ELF-1 (cell line): ENCODE measurements at regions not wholly inside any gene's neighbourhood (a gene's known extent, or its start where the extent isn't known, plus 50 kb on each side); places are given as distances from the start of the nearest gene placed in this dataset.
"Not testable (repeated sequence)": the region's sequence is repeated elsewhere in the genome, so short reads cannot be mapped to it uniquely, and the experiment has no call there.

Experiments
- DNase-seq: peaks from one replicate; pipeline ENCODE4 v3.0.0-alpha.2; 2016; ENCODE audit warnings: low read depth, low spot score

DNA sequence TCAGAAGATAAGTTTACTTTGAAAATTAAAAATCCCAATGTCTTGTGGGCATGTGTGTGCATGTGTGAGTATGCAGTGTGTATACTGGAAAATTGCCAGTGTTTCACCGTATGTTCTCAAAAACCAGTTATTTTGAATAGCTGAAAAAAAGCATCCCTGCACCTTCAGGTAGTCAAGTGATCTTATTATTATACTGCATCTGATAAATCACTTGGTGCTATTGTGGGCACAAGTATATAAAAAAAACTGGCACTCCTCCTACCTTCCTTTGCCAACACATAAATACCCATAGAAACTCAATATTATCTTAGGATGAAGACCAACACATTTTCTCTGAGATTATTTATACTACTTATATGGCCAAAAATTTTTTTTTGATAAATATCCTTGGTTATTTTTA, 91.5 kb upstream of the MAP9 start:
- no peak for DNase-seq

DNA sequence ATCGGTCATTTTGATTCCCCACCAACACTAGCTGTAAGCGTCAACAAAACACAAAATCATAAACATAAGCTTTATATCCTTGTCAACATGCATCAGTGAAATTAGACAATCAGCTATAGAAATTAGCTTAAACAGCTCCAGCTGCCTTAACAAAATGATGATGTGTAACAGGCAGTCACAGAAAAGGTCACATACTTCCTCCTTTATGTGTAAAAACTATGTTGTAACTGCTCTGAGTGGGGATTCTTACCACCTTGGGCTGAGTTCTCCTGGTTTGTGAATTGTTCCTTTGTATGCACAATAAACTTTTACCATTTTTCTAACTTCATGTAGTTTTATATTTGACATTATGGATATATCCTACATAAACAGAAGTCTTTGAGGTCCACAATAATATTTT, 73.9 kb upstream of the MAP9 start:
- DNase-seq, result no peak

GRCh38 chr4:155445306-155445705, 68.5 kb upstream of the MAP9 start:
- no peak for DNase-seq

DNA sequence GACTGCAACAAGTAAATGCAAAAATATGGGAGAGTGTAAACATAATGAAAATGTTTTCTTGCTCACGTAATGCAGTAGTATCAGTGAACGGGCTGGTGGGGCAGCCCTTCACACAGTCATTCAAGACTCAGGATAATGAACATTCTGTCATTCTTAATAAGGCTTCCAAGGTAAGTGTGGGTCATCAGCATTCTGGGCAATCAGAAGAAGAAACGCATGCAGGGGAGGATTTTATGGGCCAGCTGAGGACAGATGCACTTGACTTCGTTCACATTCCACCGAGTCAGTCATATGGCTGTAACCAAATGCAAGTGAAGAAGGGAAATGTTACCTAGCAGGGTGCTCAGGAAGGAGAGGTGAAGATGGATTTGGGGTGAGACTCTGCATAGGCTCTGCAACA, 68.0 kb upstream of the MAP9 start:
- DNase-seq, result no peak

- DNase-seq, result peak; percentile 67
Measured at GRCh38 chr4:155442267-155443105, 65.7 kb upstream of the MAP9 start.

GRCh38 chr4:155441475-155441874, 64.7 kb upstream of the MAP9 start:
- no peak for DNase-seq

- DNase-seq, result not testable (repeated sequence)
Measured at GRCh38 chr4:155439760-155440159, 63.0 kb upstream of the MAP9 start.

GRCh38 chr4:155434904-155435303, 58.1 kb upstream of the MAP9 start:
- no peak for DNase-seq

DNA sequence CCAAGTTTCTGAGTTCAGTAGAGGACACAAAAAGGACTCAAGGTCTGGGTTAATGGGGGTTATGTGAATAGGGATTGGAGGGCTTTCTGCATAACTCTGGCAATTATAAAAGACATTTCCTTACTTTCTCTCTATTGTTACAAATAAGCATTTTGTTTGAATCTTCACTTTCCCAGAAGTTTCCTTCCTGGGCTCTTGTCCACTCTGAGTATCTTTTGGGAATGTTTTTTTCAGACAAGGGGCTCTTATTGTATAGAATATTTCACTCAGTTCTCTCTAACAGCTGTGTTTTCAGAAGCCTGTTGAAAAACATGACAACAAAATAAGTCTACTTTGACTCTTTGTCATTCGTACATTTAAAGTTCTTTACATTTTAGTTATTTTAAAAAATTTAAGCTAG, 57.6 kb upstream of the MAP9 start:
- DNase-seq, result no peak

DNA sequence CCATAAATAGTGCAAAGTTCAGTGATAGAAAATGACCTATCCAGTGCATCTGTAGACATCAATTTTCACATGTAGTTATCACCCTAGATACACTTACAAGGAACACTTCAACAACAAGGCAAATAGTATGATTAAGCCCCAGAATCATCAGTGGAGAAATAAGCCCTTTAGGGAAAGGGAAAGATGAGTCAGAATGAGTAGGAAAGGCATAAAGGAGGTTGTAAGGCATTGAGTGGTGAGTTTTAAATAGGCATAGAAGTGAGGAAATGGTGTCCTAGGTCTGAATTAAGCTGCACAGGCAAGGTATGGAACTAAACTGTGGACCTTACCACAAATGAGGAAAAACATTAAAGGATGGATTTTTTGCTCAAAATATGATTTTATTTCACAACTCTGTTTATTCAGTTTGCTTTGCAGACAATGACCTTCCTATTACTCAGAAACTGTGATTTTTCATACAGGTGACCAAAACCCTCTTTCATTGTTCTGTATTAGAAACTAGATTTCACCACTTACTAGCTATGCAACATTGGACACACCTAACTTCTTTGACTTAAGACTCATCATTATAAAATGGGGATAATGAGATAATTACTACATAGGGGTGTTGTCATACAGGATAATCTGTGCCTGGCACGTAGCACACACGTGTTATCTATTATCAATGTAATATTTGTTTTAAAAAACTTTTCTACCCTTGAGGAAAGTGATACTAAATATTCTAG, 57.0 kb upstream of the MAP9 start:
- DNase-seq, result no peak

DNA sequence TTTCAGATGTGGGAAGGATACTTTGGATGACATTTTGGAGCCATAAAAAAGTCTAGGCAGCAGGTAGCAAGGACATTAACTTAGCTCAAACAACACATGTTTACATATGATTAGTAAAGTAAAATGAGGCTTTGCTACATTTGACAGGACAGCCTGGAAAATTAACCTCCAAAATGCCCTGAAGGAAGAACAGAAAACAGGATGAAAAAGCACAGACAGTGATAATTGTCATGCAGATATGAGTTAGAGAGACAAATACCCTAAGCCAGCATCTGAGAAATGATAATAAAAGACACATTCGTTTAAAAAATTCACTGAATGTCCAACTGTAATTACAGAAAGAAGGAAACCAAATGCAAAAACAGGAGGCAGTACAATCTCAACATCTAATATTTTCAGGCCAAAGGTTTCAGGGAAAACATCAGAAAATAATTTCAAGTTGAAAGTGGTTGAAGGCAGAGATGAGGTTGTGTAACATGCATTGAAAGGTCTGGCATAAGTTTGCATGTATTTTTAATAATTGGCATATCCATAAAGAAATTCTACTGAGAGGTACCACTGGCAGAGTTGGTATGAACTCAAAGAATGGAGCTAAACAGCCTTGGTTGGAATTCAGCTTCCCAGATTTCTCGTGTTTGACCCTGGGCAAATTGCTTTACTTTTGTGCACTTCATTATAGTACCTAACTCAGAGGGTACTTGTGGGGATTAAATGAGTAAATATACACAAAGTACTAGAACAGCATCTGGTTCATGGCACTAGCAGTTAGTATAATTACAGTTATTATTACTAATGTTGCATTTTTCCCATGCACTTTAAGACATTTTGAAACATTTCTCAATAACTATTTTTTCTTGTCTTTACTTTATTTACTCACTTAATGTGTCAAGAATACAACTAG, 54.4 kb upstream of the MAP9 start:
- no peak for DNase-seq

DNA sequence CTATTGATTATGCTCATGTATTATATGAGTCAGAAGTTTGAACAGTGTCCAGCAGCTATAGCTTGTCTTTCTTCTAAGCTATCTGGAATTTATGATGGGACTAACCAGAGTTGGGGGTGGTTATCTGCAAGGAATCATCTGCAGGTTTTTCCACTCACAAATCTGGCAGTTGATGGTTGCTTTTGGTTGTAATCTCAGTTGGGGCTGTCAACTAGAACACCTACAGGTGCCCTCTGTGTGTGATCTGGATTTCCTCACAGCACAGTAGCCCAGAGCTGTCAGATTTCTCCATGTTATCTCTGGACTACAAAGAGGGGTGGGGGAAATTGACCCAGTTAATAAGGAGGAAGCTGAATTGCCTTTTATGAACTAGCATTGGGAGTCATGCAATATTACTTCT, 51.4 kb upstream of the MAP9 start:
- no peak for DNase-seq

- DNase-seq, result peak; percentile 41
Measured at GRCh38 chr4:155426953-155427352, 50.2 kb upstream of the MAP9 start.
